NOMO-1 treated with dmso at 0.1 percent for 144 hours (cell line): ENCODE measurements at regions not wholly inside any gene's neighbourhood (a gene's known extent, or its start where the extent isn't known, plus 50 kb on each side); places are given as distances from the start of the nearest gene placed in this dataset.

ENCODE experiments used
- DNase-seq: peaks from one replicate; lab custom pipeline; 2025; ENCODE audit not compliant: unreplicated experiment; lab: John Stamatoyannopoulos, UW

- peak; percentile 1 for DNase-seq
Measured at GRCh38 chr18:65567372-65567771, 183.4 kb upstream of the CDH7 start.

DNA sequence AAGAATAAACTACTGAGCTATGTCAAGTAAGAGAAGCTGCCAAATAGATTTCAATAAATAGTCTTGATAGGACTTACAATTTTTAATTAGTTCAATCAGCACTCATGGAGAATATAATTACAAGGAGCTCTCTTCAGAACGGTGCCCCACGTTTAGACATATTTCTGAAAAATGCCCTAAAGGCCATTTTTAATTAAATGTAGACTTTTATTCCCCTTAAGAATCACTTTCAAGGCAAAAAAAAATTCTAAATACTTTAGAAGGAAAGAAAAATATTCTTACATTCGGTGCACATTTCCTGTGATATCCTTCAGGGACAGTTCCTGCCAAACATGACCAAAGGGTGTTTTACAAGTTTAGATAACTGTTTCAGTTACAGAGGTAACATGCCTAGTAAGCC is 202.5 kb upstream of the CDH7 start:
- no peak for DNase-seq

GRCh38 chr18:65547046-65547445 is 203.8 kb upstream of the CDH7 start:
- DNase-seq, result no peak

GRCh38 chr18:65544701-65545100 is 206.1 kb upstream of the CDH7 start:
- DNase-seq, result no peak

DNA sequence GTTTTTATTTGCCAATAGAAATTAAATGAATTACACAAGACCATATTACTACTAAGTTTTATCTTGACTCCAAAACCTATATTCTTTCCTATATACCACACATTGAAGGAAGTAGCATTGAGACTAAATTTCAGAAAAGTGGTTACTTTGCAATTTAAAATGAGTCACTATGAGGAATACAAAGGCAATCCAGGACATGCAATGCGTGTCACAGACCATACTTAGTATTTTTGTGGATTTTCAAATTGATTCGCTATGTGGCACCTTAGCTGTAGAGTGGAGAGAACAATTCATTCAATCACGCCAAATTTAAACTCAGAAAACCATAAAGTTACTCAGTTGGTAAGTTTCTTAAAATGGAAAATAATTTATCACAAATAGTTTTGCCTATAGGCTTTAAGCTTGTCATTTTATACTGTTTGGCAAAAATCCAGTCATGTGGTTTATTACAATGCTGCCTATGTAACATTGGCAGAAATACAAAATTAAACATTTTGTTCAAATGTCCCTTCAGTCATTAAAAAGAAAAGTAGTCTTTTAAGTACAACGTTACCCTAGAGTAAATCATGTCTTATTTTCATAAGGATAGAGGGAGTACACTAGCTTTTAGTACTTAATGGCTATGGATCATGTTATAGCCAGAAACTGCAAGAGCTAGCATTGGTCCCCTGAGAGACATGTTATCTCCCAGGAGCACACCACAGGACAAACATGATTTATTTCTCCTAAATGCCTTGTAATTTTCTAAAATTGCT is 222.8 kb upstream of the CDH7 start:
- DNase-seq, result no peak

GRCh38 chr18:65526099-65526498 is 224.7 kb upstream of the CDH7 start:
- no peak for DNase-seq

DNA sequence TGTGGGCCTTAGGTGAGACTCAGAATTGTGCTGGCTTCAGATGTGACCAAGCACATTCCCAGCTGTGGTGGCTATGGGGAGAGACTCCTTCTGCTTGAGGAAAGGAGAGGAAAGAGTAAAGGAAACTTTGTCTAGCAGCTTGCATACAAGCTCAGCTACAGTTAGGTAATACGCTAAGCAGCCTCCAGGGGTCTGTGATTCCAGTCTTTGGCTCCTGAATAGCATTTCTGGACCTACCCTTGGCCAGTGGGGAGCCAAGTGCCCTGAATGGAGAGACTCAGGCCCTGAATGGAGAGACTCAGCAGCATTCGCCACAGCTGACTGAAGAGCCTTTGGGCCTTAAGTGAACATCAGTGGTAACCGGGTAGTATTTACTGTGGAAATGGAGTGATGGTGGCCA is 227.4 kb upstream of the CDH7 start:
- DNase-seq, result no peak

GRCh38 chr18:65522907-65523306 is 227.9 kb upstream of the CDH7 start:
- DNase-seq, result no peak

- no peak for DNase-seq
Measured at GRCh38 chr18:65516209-65516608, 234.6 kb upstream of the CDH7 start.

- no peak for DNase-seq
Measured at GRCh38 chr18:65498605-65499004, 252.2 kb upstream of the CDH7 start.

- DNase-seq, result no peak
Measured at GRCh38 chr18:65487569-65487968, 263.2 kb upstream of the CDH7 start.

DNA sequence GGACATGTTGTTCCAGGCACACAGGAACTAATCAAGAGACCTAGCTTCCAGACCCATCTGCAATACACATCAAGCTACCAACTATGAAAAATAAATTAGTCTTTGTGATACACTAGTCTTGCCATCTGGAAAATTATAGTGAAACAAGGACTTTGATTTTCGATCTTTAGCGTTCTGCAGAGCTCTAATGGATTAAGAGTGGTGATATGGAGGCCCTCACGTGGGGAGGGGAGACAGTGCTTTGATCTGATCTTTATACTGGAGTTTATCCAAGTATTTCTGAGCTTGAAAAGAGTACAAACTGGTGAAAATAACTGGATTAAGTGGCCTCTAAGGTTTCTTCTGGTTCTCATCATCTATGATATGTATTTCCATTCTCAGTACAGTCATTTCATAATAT is 273.4 kb upstream of the CDH7 start:
- DNase-seq, result no peak

DNA sequence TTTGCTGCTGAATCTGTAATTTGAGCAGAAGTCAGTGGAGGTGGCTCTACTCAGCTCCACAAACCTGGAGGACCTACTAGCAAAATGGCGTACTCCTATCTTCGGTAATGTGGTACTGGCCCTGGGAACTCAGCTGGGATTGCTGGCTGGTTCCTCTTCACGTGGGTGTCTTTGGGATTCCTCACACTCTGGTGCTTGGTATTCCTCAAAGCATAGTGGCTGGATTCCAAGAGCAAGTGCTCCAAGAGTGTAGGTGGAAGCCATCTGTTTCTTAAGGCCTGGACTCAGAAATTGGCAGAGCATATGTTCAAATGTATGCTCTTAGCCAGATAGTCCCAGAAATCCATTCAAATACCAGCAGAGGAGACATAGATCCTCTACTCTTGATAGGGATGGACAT is 281.9 kb upstream of the CDH7 start:
- no peak for DNase-seq

- DNase-seq, result no peak
Measured at GRCh38 chr18:65464361-65464760, 286.5 kb upstream of the CDH7 start.

GRCh38 chr18:65459741-65460140 is 291.1 kb upstream of the CDH7 start:
- DNase-seq, result no peak

- DNase-seq, result no peak
Measured at GRCh38 chr18:65458871-65459270, 291.9 kb upstream of the CDH7 start.

- no peak for DNase-seq
Measured at GRCh38 chr18:65439188-65439587, 311.6 kb upstream of the CDH7 start.

DNA sequence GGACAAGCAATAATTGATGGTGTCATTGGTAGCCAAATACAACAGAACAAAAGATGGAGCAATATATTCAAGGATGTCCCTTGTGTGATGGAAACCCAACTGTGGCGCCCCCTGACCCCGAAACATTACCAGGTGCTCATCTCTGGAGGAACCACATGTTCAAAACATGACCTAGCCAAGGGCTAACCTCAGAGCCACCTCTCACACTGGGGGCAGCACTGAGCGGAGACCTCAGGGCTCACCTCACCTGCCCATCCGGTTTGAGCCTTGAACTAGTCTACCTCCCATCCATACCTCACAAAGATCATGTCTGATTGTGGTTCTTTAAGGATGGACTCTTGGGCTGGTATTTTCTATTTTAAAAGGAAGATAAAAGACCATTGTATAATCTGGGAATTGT is 314.4 kb upstream of the CDH7 start:
- no peak for DNase-seq

GRCh38 chr18:65435534-65435933 is 315.3 kb upstream of the CDH7 start:
- no peak for DNase-seq

- DNase-seq, result no peak
Measured at GRCh38 chr18:65429601-65430000, 321.2 kb upstream of the CDH7 start.

DNA sequence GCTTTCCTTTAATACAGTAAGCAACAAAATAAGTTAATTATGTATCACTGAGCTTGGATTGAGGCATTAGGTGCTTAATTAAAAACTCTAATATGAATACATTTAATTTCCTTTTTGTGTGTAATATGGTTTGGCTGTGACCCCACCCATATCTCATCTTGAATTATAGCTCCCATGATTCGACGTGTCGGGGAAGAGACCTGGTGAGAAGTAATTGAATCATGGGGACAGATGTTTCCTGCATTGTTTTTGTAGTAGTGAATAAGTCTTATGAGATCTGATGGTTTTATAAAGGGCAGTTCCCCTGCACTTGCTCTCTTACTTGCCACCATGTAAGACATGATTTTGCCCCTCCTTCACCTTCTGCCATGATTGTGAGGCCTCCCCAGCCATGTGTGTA is 325.4 kb upstream of the CDH7 start:
- DNase-seq, result no peak

- no peak for DNase-seq
Measured at GRCh38 chr18:65423776-65424175, 327.0 kb upstream of the CDH7 start.

DNA sequence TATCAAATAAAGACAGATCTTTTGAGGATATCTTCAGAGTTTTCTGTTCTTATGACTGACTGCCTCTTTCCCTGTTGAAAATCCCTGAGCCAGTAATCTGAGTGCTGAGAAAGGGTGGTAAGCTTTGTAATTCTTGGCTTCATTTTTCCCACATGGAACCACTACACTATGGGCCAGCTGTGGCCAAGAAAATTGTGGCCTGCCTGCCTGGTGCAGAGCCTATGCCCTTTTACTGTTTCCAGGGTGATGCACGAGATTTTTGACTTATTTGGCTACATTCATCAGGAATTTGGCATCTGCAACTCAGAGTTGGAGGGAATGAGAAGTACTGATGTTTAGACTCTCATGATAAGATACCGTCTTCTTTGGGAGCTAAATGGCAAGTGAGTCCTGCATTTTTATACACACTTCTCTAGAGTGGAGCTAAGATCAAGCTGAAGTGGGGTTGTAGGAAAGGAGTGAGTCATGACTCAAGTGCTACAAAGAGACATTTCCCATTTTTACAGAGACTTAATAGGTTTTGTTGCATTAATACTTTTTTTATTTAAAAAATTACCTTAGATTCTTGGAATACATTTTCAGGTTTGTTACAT is 328.2 kb upstream of the CDH7 start:
- no peak for DNase-seq
